H1 (cell line): ENCODE measurements at regions not wholly inside any gene's neighbourhood (a gene's known extent, or its start where the extent isn't known, plus 50 kb on each side); places are given as distances from the start of the nearest gene placed in this dataset.

Experiments used
- TF ChIP-seq, protein P1 (sequence below), 3 experiments: IDR thresholded peaks; 1 replicate in 2 of 3; 2 replicates in 1 of 3; pipeline versions ENCODE4 v1.5.1 to v1.6.1; 2011; ENCODE audit warnings: low read length in 3 of 3, mild to moderate bottlenecking in 3 of 3, inconsistent platforms in 2 of 3, low read depth in 1 of 3, moderate library complexity in 1 of 3; ENCODE audit not compliant: insufficient read depth in 1 of 3; ENCODE audit errors: control extremely low read depth in 1 of 3

DNA sequence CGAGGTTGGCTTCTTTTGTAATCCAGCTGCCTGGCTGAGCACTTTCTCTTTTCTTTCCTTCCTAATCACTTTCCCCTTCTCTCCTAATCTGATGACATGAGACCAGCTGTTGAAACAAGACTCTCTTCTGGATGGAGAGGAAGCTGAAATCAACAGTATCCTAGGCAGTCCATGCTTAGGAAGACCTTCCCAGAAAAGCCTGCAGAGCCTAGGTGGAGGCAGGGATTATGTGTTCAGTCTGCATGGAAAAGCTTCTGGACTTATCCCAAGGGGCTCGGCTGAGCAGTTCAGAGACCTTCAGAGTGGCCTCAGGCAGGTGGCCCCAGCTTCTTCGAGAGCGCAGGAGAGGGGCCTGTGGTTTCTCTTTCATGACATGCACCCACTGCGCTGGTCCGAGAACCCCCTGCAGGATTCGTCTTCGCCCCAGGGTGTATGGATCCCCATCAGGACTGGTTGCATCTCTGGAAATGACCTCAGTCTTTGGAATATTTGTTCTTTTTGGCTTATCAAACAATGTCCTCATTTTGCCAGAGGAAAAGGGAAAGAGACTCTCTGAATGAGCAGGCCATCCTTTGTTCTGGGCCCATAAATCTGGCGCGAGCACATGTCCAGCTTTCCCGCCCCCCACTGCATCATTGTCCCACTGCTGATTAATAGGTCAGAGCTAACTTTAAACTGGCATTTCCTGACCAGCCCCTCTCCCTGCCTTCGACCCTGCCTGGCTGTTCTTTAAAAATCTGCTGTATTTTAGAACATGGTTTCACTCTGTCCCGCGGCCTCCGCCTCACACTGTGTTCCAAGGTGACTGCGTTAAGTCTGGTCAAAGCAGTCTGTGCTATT lies 177.9 kb upstream of the KLF4 start (continued):
- TF ChIP-seq, protein P1, sequence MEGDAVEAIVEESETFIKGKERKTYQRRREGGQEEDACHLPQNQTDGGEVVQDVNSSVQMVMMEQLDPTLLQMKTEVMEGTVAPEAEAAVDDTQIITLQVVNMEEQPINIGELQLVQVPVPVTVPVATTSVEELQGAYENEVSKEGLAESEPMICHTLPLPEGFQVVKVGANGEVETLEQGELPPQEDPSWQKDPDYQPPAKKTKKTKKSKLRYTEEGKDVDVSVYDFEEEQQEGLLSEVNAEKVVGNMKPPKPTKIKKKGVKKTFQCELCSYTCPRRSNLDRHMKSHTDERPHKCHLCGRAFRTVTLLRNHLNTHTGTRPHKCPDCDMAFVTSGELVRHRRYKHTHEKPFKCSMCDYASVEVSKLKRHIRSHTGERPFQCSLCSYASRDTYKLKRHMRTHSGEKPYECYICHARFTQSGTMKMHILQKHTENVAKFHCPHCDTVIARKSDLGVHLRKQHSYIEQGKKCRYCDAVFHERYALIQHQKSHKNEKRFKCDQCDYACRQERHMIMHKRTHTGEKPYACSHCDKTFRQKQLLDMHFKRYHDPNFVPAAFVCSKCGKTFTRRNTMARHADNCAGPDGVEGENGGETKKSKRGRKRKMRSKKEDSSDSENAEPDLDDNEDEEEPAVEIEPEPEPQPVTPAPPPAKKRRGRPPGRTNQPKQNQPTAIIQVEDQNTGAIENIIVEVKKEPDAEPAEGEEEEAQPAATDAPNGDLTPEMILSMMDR (IDR thresholded peaks at IDR 0.05; ENCODE audit: control extremely low read depth in 1 of 3, insufficient read depth in 1 of 3, low read depth in 1 of 3, low read length in 3 of 3), result no peak
